Endothelial cell of umbilical vein (primary cell): ENCODE measurements at regions not wholly inside any gene's neighbourhood (a gene's known extent, or its start where the extent isn't known, plus 50 kb on each side); places are given as distances from the start of the nearest gene placed in this dataset.

Experiments used
- BruUV-seq: library from RNA; stranded (reverse); fragments of 400-500 nt; replicated peaks from 2 replicates; lab custom pipeline; 2021; lab: Mats Ljungman, UMichigan
- CTCF ChIA-PET: fragments of 300-600, 350-600 bp; sonication (Branson Sonifier 250); formaldehyde crosslinking; loops from one replicate; lab custom pipeline; 2021; ENCODE audit warnings: antibody characterized with exemption, inconsistent platforms; lab: Charles Lee
- POLR2A ChIA-PET: fragments of 300-600, 350-600 bp; sonication (Branson Sonifier 250); formaldehyde crosslinking; loops from one replicate; lab custom pipeline; 2021; ENCODE audit warnings: antibody characterized with exemption, inconsistent platforms; lab: Charles Lee
- DNase-seq: peaks from one replicate; pipeline ENCODE4 v3.0.0-alpha.2; 2011; ENCODE audit warnings: low read depth, low spot score
- FAIRE-seq: peaks from 2 replicates; lab custom pipeline; 2011; peaks lifted over from hg19 to GRCh38; lab: Jason Lieb, UNC
- H2AFZ ChIP-seq: 2 replicates; pipeline ENCODE4 v1.6.0; 2012; ENCODE audit warnings: low read depth, low read length, control low read depth, inconsistent platforms
- H3K27ac ChIP-seq: 2 replicates; pipeline ENCODE4 v1.5.1; 2011; ENCODE audit warnings: low read depth, mild to moderate bottlenecking, control low read depth, low read length, moderate library complexity; ENCODE audit not compliant: insufficient read depth
- H3K27me3 ChIP-seq, 2 experiments: 2 replicates each; pipeline versions ENCODE4 v1.6.0 to v1.6.1; 2011; ENCODE audit warnings: low read length in 2 of 2, mixed read lengths in 1 of 2; ENCODE audit not compliant: control insufficient read depth in 2 of 2, insufficient read depth in 2 of 2
- H3K36me3 ChIP-seq, 2 experiments: 2 replicates in 1 of 2; 3 replicates in 1 of 2; pipeline ENCODE4 v1.5.1; 2011; ENCODE audit warnings: low read length in 2 of 2, mild to moderate bottlenecking in 1 of 2, moderate library complexity in 1 of 2; ENCODE audit not compliant: control insufficient read depth in 2 of 2, insufficient read depth in 2 of 2; ENCODE audit errors: extremely low read depth in 1 of 2
- H3K4me1 ChIP-seq: 3 replicates; pipeline ENCODE4 v1.5.1; 2011; ENCODE audit warnings: mild to moderate bottlenecking, low read length; ENCODE audit not compliant: control insufficient read depth, insufficient read depth; ENCODE audit errors: extremely low read depth
- H3K4me2 ChIP-seq: 2 replicates; pipeline ENCODE4 v1.6.1; 2011; ENCODE audit warnings: low read length, control low read depth, mixed read lengths; ENCODE audit not compliant: insufficient read depth
- H3K4me3 ChIP-seq, 3 experiments: fragments of 200-600 bp in 1 of 3; sonication (generic), shearing (Covaris generic) in 1 of 3; replicated peaks in 1 of 3; 2 replicates each; pipeline ENCODE4 v1.5.1; 2011 to 2016; ENCODE audit warnings: control low read depth in 3 of 3, low read length in 3 of 3, mild to moderate bottlenecking in 2 of 3, inconsistent platforms in 1 of 3, low read depth in 1 of 3, moderate library complexity in 1 of 3; ENCODE audit not compliant: insufficient read depth in 1 of 3
- H3K79me2 ChIP-seq: 2 replicates; pipeline ENCODE4 v1.6.0; 2012; ENCODE audit warnings: low read length, inconsistent platforms; ENCODE audit not compliant: control insufficient read depth, insufficient read depth
- H3K9ac ChIP-seq: replicated peaks from 2 replicates; pipeline ENCODE3; 2011; ENCODE audit warnings: low read length, control low read depth; ENCODE audit not compliant: insufficient read depth; ENCODE audit errors: extremely low read depth
- H3K9me1 ChIP-seq: replicated peaks from 3 replicates; pipeline ENCODE4 v1.6.0; 2011; ENCODE audit warnings: mild to moderate bottlenecking, low read length; ENCODE audit not compliant: control insufficient read depth, insufficient read depth; ENCODE audit errors: extremely low read depth
- H3K9me3 ChIP-seq: replicated peaks from 2 replicates; pipeline ENCODE4 v1.5.1; 2012; ENCODE audit warnings: low read length, inconsistent platforms; ENCODE audit not compliant: control insufficient read depth, insufficient read depth
- H4K20me1 ChIP-seq: replicated peaks from 2 replicates; pipeline ENCODE3; 2011; ENCODE audit warnings: mild to moderate bottlenecking, low read length; ENCODE audit not compliant: control insufficient read depth, insufficient read depth; ENCODE audit errors: extremely low read depth
- EZH2 ChIP-seq: IDR thresholded peaks from 2 replicates; pipeline ENCODE4 v1.6.1; 2012; ENCODE audit warnings: borderline replicate concordance, low read depth, mild to moderate bottlenecking, moderate library complexity, low read length, inconsistent platforms; ENCODE audit not compliant: severe bottlenecking
- FOS ChIP-seq: IDR thresholded peaks from 2 replicates; pipeline ENCODE4 v1.6.1; 2011; ENCODE audit warnings: mild to moderate bottlenecking, low read length, moderate library complexity, borderline replicate concordance; ENCODE audit not compliant: insufficient read depth
- GATA2 ChIP-seq: IDR thresholded peaks from 2 replicates; pipeline ENCODE4 v1.7.0; 2011; ENCODE audit warnings: low read depth, mild to moderate bottlenecking, moderate library complexity, mixed read lengths, low read length; ENCODE audit not compliant: insufficient read length, insufficient read depth
- JUN ChIP-seq: IDR thresholded peaks from 2 replicates; pipeline ENCODE4 v1.6.1; 2011; ENCODE audit warnings: borderline replicate concordance, low read depth; ENCODE audit not compliant: insufficient read length, insufficient read depth
- MAX ChIP-seq: IDR thresholded peaks from 2 replicates; pipeline ENCODE4 v1.6.1; 2011; ENCODE audit not compliant: insufficient read depth, insufficient read length
- MYC ChIP-seq: IDR thresholded peaks from one replicate; pipeline ENCODE4 v1.6.1; 2011; ENCODE audit warnings: mild to moderate bottlenecking, low read depth, low read length
- POLR2A ChIP-seq: IDR thresholded peaks from 2 replicates; pipeline ENCODE4 v1.6.1; 2012; ENCODE audit warnings: low read depth, mild to moderate bottlenecking, control low read depth, low read length
- POLR2AphosphoS5 ChIP-seq: IDR thresholded peaks from 2 replicates; pipeline ENCODE4 v1.6.1; 2012; ENCODE audit warnings: low read depth, mild to moderate bottlenecking, control low read depth, low read length, moderate library complexity; ENCODE audit not compliant: insufficient read depth
- dilution Hi-C: fragments of 300-500 bp; cut with MboI; formaldehyde crosslinking; loops from one replicate; pipeline ENCODE4 v1.15.0; 2019; ENCODE audit warnings: low sequenced_read_pairs; ENCODE audit not compliant: extremely low pct_ligation_motif_present
- intact Hi-C: fragments of 100-400 bp; cut with micrococcal nuclease; formaldehyde crosslinking; loops from one replicate; pipeline ENCODE4 v1.10.0; 2022
- TF ChIP-seq, protein P1 (sequence below), 2 donors: IDR thresholded peaks; 1 replicate in 1 of 2; 2 replicates in 1 of 2; pipeline ENCODE4 v1.5.1; 2011; ENCODE audit warnings: low read length in 2 of 2, mild to moderate bottlenecking in 2 of 2, moderate library complexity in 2 of 2, control low read depth in 1 of 2, inconsistent platforms in 1 of 2, low read depth in 1 of 2; ENCODE audit not compliant: insufficient read depth in 1 of 2; ENCODE audit errors: extremely low read depth in 1 of 2

GRCh38 chr2:144310889-144311608 lies 208.9 kb downstream of the ZEB2 start:
- H3K27ac ChIP-seq: no peak overlapping the region
- no peaks in the 10 kb centered on the region for H3K9me1 ChIP-seq
- H3K4me1 ChIP-seq: no peaks in the 10 kb centered on the region
- POLR2A ChIA-PET: no interaction called here
- H3K9me3 ChIP-seq: no peaks in the 10 kb centered on the region
- dilution Hi-C loops (no loop called here), intact Hi-C loops (no loop called here)
- no TSS peak for BruUV-seq
- no peaks in the 10 kb centered on the region for H3K36me3 ChIP-seq
- FAIRE-seq (no peak), DNase-seq (no peak)
- H3K4me3 ChIP-seq: no peak overlapping the region
- H3K4me2 ChIP-seq: no peak overlapping the region
- no peak overlapping the region for H2AFZ ChIP-seq
- H3K9ac ChIP-seq: no peak overlapping the region
- TF ChIP-seq, protein P1, sequence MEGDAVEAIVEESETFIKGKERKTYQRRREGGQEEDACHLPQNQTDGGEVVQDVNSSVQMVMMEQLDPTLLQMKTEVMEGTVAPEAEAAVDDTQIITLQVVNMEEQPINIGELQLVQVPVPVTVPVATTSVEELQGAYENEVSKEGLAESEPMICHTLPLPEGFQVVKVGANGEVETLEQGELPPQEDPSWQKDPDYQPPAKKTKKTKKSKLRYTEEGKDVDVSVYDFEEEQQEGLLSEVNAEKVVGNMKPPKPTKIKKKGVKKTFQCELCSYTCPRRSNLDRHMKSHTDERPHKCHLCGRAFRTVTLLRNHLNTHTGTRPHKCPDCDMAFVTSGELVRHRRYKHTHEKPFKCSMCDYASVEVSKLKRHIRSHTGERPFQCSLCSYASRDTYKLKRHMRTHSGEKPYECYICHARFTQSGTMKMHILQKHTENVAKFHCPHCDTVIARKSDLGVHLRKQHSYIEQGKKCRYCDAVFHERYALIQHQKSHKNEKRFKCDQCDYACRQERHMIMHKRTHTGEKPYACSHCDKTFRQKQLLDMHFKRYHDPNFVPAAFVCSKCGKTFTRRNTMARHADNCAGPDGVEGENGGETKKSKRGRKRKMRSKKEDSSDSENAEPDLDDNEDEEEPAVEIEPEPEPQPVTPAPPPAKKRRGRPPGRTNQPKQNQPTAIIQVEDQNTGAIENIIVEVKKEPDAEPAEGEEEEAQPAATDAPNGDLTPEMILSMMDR (IDR thresholded peaks at IDR 0.05; ENCODE audit: extremely low read depth in 1 of 2, insufficient read depth in 1 of 2, low read depth in 1 of 2, low read length in 2 of 2): no peak
- TF ChIP-seq GATA2: no peak
- no peak for TF ChIP-seq POLR2A
- TF ChIP-seq MYC: no peak
- no peak for TF ChIP-seq JUN
- TF ChIP-seq FOS: no peak
- no peak for TF ChIP-seq POLR2AphosphoS5
- no peak for TF ChIP-seq EZH2
- TF ChIP-seq MAX: no peak
- H3K27me3 ChIP-seq: no peaks in the 10 kb centered on the region
- CTCF ChIA-PET: interaction anchor here (1.0 to 1.8 kb wide), 4 partner anchors 9 to 105 kb away, joined by 3 to 4 read pairs (median 4); no protein-coding TSS in a partner anchor
- no peaks in the 10 kb centered on the region for H3K79me2 ChIP-seq
- H4K20me1 ChIP-seq: no peaks in the 10 kb centered on the region
